Transverse colon (tissue), 4 donors: ENCODE measurements at regions not wholly inside any gene's neighbourhood (a gene's known extent, or its start where the extent isn't known, plus 50 kb on each side); places are given as distances from the start of the nearest gene placed in this dataset.

Experiments
- DNase-seq: peaks from one replicate; pipeline ENCODE4 v3.0.0-alpha.2; 2019
- H3K27ac ChIP-seq, 4 donors: fragments of 200-600 bp; sonication (generic); 2 replicates each; pipeline ENCODE4 v1.5.1; 2016 to 2018; ENCODE audit warnings: inconsistent platforms in 4 of 4
- H3K27me3 ChIP-seq: fragments of 200-600 bp; sonication (generic); 2 replicates; pipeline ENCODE4 v1.5.1; 2017; ENCODE audit warnings: inconsistent platforms
- H3K36me3 ChIP-seq, 4 donors: fragments of 200-600 bp; sonication (generic); 2 replicates each; pipeline ENCODE4 v1.5.1; 2017 to 2019; ENCODE audit warnings: inconsistent platforms in 4 of 4
- H3K4me1 ChIP-seq, 4 donors: fragments of 200-600 bp; sonication (generic); 2 replicates each; pipeline ENCODE4 v1.5.1; 2017 to 2020; ENCODE audit warnings: inconsistent platforms in 4 of 4
- H3K4me3 ChIP-seq, 4 donors: fragments of 200-600 bp; sonication (generic); 1 replicate in 1 of 4; 2 replicates in 3 of 4; pipeline versions ENCODE4 v1.5.1 to v1.6.1; 2017 to 2019; ENCODE audit warnings: inconsistent platforms in 4 of 4
- H3K9me3 ChIP-seq, 2 donors: fragments of 200-600 bp; sonication (generic); 2 replicates each; pipeline ENCODE4 v1.5.1; 2017 to 2019; ENCODE audit warnings: inconsistent platforms in 2 of 2
- CTCF ChIP-seq, 5 experiments: fragments of 200-600 bp in 3 of 5; fragments of 450-650 bp in 2 of 5; sonication (generic) in 3 of 5; IDR thresholded peaks; 1 replicate in 2 of 5; 2 replicates in 3 of 5; pipeline ENCODE4 v1.5.1; 2016 to 2017; ENCODE audit warnings: antibody characterized with exemption in 5 of 5, inconsistent platforms in 3 of 5, mild to moderate bottlenecking in 2 of 5, moderate library complexity in 1 of 5
- EP300 ChIP-seq: sonication (generic); formaldehyde crosslinking; IDR thresholded peaks from one replicate; pipeline ENCODE4 v1.6.1; 2017; ENCODE audit warnings: antibody characterized with exemption, low read depth
- POLR2A ChIP-seq: fragments of 450-650 bp; IDR thresholded peaks from one replicate; pipeline ENCODE4 v1.6.1; 2016; ENCODE audit warnings: antibody characterized with exemption, mild to moderate bottlenecking, moderate library complexity
- POLR2AphosphoS5 ChIP-seq, 3 donors: sonication (generic); formaldehyde crosslinking; IDR thresholded peaks; one replicate each; pipeline ENCODE4 v1.6.1; 2016; ENCODE audit warnings: antibody characterized with exemption in 3 of 3
- WGBS, 2 donors: methylation state at CpG; one replicate each; pipeline ENCODE4 v1.1.5; 2018; ENCODE audit warnings: low coverage in 1 of 2; 5-methylcytosine and 5-hydroxymethylcytosine counted together
- in situ Hi-C, 4 donors: fragments of 200-750 bp; cut with MboI; loops; one replicate each; pipeline versions ENCODE4 v1.15.0 to v1.15.1; 2017; ENCODE audit warnings: low sequenced_read_pairs in 3 of 4, low pct_ligation_motif_present in 1 of 4, low pct_unique_long_range_greater_than_20kb in 1 of 4
- intact Hi-C: fragments of 100-400 bp; cut with DNase I; formaldehyde crosslinking; loops from one replicate; pipeline ENCODE4 v1.15.1; 2023; ENCODE audit warnings: low total_unique reads

GRCh38 chr7:131976411-131976810, 420.0 kb upstream of the PODXL start:
- in situ Hi-C loops: no loop called here
- intact Hi-C loops: no loop called here
- WGBS, 2 donors: 93% methylated on average over 3 of the region's 3 CpGs; no CpG with 5 or more reads in 1 of the 2 donors
- no peaks in the 10 kb centered on the region for H3K36me3 ChIP-seq
- H3K27ac ChIP-seq: no peak overlapping the region
- no peak overlapping the region for H3K4me3 ChIP-seq
- no peak for TF ChIP-seq EP300
- no peak for TF ChIP-seq CTCF (IDR thresholded peaks at IDR 0.05)
- H3K4me1 ChIP-seq: no peaks in the 10 kb centered on the region
- H3K9me3 ChIP-seq: no peaks in the 10 kb centered on the region
- H3K27me3 ChIP-seq: no peaks in the 10 kb centered on the region
- no peak for DNase-seq

- no peak overlapping the region for H3K4me3 ChIP-seq
- DNase-seq: no peak
- no peaks in the 10 kb centered on the region for H3K9me3 ChIP-seq
- in situ Hi-C loops: no loop called here
- H3K36me3 ChIP-seq: no peaks in the 10 kb centered on the region
- H3K27me3 ChIP-seq: no peaks in the 10 kb centered on the region
- 42 to 49% methylated on average over 2 of the region's 2 CpGs for WGBS, 2 donors
- H3K4me1 ChIP-seq: no peaks in the 10 kb centered on the region
- no peak overlapping the region for H3K27ac ChIP-seq
- intact Hi-C loops: no loop called here
- no peak for TF ChIP-seq CTCF (IDR thresholded peaks at IDR 0.05)
- TF ChIP-seq EP300: no peak
- no peak for TF ChIP-seq POLR2A
- no peak for TF ChIP-seq POLR2AphosphoS5 (IDR thresholded peaks at IDR 0.05)
These were observed 418.2 kb upstream of the PODXL start for GRCh38 chr7:131974671-131975070.

- in situ Hi-C loops: no loop called here
- Histone ChIP-seq H3K27me3 (no peaks in the 10 kb centered on the region), H3K9me3 (no peaks in the 10 kb centered on the region), H3K4me3 (no peak overlapping the region), H3K4me1 (no peaks in the 10 kb centered on the region), H3K27ac (no peak overlapping the region), H3K36me3 (no peaks in the 10 kb centered on the region)
- intact Hi-C loops: no loop called here
- TF ChIP-seq EP300: no peak
- TF ChIP-seq CTCF (IDR thresholded peaks at IDR 0.05): no peak
- no peak for TF ChIP-seq POLR2A
- no peak for TF ChIP-seq POLR2AphosphoS5 (IDR thresholded peaks at IDR 0.05)
- WGBS, 2 donors: 69 to 70% methylated on average over 2 of the region's 2 CpGs
- no peak for DNase-seq
These were observed 415.8 kb upstream of the PODXL start for GRCh38 chr7:131972251-131972650.

- TF ChIP-seq CTCF (IDR thresholded peaks at IDR 0.05) (no peak), POLR2A (no peak), EP300 (no peak), POLR2AphosphoS5 (IDR thresholded peaks at IDR 0.05) (no peak)
- 64 to 72% methylated on average over 3 to 4 of the region's 4 CpGs for WGBS, 2 donors
- in situ Hi-C loops: no loop called here
These were observed 414.2 kb upstream of the PODXL start for GRCh38 chr7:131970602-131971001.

More at GRCh38 chr7:131970602-131971001, 414.2 kb upstream of the PODXL start:
- Histone ChIP-seq H3K36me3 (no peaks in the 10 kb centered on the region), H3K27ac (no peak overlapping the region), H3K27me3 (no peaks in the 10 kb centered on the region), H3K4me3 (no peak overlapping the region), H3K9me3 (no peaks in the 10 kb centered on the region), H3K4me1 (no peaks in the 10 kb centered on the region)
- no peak for DNase-seq
- intact Hi-C loops: no loop called here
